Myocyte (in vitro differentiated cells): ENCODE measurements at regions not wholly inside any gene's neighbourhood (a gene's known extent, or its start where the extent isn't known, plus 50 kb on each side); places are given as distances from the start of the nearest gene placed in this dataset.

Experiments used
- DNase-seq: peaks from one replicate; pipeline ENCODE4 v3.0.0-alpha.2; 2012; ENCODE audit warnings: low read depth

- no peak for DNase-seq
These were observed 133.8 kb upstream of the LMO4 start for GRCh38 chr1:87194856-87195255.

- peak; percentile 51 for DNase-seq
These were observed 132.4 kb upstream of the LMO4 start for GRCh38 chr1:87196110-87196827.

- peak; percentile 48 for DNase-seq
These were observed 131.5 kb upstream of the LMO4 start for GRCh38 chr1:87197156-87197555.

GRCh38 chr1:87197641-87198040, 131.0 kb upstream of the LMO4 start:
- no peak for DNase-seq

- DNase-seq: peak; percentile 34
These were observed 127.6 kb upstream of the LMO4 start for GRCh38 chr1:87200875-87201638.

GRCh38 chr1:87201768-87202167, 126.9 kb upstream of the LMO4 start:
- DNase-seq: no peak

GRCh38 chr1:87202451-87202850, 126.2 kb upstream of the LMO4 start:
- no peak for DNase-seq

GRCh38 chr1:87202922-87203655, 125.6 kb upstream of the LMO4 start:
- no peak for DNase-seq

GRCh38 chr1:87203904-87204303, 124.8 kb upstream of the LMO4 start:
- DNase-seq: no peak

GRCh38 chr1:87204441-87204840, 124.2 kb upstream of the LMO4 start:
- no peak for DNase-seq

- DNase-seq: no peak
These were observed 123.8 kb upstream of the LMO4 start for GRCh38 chr1:87204921-87205320.

GRCh38 chr1:87206044-87206831, 122.4 kb upstream of the LMO4 start:
- no peak for DNase-seq

GRCh38 chr1:87208080-87208479, 120.6 kb upstream of the LMO4 start:
- DNase-seq: no peak

- DNase-seq: no peak
These were observed 119.7 kb upstream of the LMO4 start for GRCh38 chr1:87208931-87209330.

- DNase-seq: no peak
These were observed 118.5 kb upstream of the LMO4 start for GRCh38 chr1:87210151-87210550.

- no peak for DNase-seq
These were observed 116.1 kb upstream of the LMO4 start for GRCh38 chr1:87212431-87213134.

- no peak for DNase-seq
These were observed 115.6 kb upstream of the LMO4 start for GRCh38 chr1:87213135-87213515.

- no peak for DNase-seq
These were observed 113.1 kb upstream of the LMO4 start for GRCh38 chr1:87215592-87215991.

GRCh38 chr1:87218618-87219017, 110.1 kb upstream of the LMO4 start:
- no peak for DNase-seq

- no peak for DNase-seq
These were observed 109.5 kb upstream of the LMO4 start for GRCh38 chr1:87219141-87219540.

- DNase-seq: no peak
These were observed 109.1 kb upstream of the LMO4 start for GRCh38 chr1:87219626-87220025.
